Activated naive CD8-positive, alpha-beta T cell treated with anti-CD3 and anti-CD28 coated beads, Interleukin-2, amount 50 U/mL, for 16 hours (primary cell): ENCODE measurements at regions not wholly inside any gene's neighbourhood (a gene's known extent, or its start where the extent isn't known, plus 50 kb on each side); places are given as distances from the start of the nearest gene placed in this dataset.

Experiments used
- DNase-seq: peaks from one replicate; pipeline ENCODE4 v3.0.0-alpha.2; 2020; ENCODE audit warnings: low read depth, low spot score

DNA sequence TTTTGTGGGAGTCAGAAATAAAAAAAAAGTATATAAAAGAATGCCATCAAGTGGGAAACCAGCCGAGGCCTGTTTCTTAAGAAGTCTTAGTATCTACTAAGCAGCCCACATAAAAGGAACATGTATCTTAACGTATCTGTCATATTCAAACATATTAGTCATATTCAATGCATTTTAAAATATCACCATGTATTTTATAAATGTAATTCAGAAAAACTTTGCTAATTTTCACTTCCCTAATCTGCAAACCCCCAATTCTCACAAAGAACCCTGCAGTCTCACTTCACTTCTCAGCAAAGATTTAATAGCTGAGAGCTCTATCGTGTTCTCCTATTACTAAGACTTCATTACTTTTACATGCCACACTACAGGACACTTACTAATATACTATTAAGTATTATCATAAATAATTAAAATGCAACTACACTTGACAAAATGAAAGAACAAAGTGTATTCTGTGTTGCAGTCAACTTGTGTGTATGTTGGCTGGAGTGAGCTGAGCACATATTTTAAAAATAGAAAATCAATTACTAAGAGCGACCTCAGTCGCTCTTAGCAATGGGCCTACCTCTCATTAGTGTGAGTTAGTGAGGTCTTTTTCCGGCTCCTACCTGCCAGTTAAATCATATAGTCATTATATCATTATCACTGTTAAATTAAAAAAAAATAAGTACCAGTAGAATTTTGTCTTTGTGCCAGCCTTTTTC lies 484.3 kb downstream of the LMO4 start:
- no peak for DNase-seq

DNA sequence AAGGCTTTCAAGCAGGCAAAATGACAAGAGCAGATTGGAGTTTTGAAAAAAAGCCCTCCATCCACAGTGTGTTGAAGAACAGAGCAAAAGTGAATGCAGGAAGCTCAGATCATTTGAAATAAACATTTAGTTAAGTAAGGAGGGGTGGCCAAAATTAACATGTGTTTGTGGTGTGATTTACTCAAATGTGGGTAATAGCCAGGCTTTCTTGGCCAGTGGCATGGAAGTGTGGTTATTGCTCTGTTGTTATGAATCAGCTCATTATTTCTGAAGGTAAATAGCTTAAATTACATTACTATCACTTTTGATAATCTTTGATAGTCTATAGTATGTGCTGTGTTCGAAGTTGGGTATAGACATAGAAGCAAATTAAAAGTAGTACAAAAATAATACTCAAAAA lies 485.9 kb downstream of the LMO4 start:
- no peak for DNase-seq

DNA sequence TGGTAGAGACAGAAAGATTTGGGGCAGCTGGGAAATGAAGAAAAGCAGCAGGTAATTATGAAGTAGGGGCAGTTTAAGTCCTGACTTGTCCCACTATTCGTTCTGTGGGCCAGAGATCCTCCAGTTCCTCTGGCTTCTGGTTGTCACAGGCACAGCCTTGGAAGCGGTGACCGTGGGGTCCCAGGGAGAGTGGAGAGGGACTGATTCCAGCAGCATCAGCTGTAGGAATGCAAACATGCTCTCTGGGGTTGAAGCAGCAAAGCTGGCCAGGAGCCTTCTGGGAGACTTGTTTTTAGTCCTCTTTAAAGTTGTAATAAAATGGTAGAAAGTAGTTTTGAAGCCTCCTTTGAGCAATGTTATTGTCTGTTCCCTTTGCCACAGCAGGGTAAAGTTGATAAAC lies 488.0 kb downstream of the LMO4 start:
- DNase-seq, result no peak

DNA sequence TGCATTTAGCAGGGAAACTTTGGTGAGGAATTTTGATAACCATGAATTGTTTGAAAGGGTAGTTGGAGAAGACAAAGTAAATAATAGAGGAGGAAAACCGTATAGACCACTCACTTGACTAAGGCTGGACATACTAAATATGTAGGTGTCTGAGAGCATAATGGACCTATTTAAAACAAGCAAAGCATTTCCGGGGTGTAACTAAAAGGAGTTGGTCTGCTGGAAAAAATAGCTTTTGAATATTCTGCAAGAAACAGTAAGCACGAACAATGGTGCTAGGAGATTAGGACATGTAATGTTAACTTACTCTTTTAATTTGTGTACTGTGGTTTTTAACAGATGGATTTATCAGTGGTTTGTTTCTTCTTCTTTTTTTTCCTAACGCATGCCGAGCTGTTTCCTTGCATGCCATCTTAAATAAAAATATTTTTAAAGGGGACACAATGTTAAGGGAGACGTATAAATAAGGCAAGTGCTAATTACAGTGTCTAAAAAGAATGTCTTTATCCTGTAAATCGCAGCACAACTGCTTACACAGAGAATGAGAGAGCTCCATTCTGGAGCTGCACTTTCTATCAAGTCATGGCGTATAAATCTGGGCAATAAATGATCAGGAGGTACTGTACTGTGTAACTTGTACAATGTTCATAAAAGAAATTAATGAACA lies 492.1 kb downstream of the LMO4 start:
- no peak for DNase-seq

DNA sequence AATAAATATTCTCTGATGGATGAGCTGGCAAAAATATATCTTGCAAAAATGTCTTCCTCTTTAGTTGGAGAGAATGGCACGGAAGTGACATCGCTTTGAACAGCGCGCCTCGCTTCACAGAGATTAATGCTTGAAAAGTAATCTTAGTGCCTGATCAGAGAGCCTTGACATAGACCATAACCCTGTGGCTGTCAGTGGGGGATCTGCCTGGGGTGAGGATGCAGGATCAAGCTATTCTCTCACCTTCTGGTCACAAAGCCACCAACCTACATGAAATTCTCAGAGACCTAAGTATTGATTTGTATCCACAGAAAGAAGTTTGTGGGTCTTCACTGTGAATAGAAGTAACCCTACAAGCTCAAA lies 492.6 kb downstream of the LMO4 start:
- no peak for DNase-seq

DNA sequence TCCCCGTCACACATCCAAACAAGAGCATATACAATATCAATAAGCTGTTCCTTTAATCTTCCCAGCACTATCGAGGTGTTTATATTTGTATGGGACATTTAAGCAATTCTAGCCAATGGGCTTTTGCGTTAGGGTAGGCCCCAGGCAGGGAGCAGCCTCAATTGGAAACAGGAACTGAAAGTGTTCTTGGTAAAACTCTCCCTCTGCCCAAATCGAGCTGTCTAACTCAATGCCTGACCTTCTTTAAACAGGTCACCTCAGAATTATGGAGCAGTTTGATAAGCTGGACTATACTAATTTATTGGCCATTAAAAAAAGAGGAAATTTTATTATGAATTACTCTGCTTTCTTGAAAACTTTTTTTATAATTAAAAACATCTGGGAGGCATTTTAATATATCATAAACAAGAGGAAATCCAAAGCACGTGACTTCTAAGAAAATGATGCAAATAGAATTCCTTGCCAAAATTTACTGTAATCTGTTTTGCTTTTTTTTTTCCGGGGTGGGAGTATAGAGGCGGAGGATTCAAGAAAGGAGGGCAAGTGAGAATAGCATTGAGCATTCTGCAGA lies 498.1 kb downstream of the LMO4 start:
- no peak for DNase-seq

DNA sequence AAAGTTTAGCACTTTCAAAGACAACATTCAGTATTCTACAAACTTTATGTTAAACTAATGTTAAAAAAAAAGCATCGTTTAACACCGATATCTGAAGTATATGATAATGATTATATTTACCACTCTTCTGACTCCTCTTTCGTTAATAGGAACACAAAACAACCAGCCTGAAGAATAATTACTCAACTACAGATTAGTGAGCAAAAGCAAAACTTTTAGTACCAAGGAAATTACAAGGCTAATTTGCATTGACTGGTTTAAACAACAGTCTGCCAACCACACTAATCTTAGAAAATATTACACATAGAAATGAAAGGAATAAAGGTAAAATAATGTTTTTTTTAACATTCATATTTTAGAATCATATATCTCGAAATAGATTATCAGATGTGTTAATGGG lies 500.7 kb downstream of the LMO4 start:
- DNase-seq, result no peak

DNA sequence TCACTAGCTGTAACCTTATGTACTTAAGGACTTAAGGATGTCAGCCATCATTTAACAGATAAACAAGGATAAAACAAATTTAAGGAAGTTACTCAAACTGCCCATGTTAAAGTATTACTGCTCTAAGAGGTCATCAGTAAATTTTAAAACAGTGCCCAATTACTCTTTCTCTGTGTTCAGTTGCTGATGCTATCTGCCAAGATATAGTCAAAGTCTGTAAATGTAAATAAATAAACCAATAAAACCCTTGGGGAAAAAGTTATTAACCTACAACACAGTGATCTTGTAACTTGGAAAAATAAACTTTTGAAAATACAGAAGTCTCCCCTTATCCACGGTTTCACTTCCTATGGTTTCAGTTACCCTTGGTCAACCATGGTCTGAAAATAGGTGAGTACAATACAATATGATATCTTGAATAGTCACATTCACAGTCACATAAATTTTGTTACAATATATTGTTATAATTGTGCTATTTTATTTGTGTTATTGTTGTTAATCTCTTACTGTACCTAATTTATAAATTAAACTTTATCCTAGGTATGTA lies 501.8 kb downstream of the LMO4 start:
- DNase-seq, result no peak

DNA sequence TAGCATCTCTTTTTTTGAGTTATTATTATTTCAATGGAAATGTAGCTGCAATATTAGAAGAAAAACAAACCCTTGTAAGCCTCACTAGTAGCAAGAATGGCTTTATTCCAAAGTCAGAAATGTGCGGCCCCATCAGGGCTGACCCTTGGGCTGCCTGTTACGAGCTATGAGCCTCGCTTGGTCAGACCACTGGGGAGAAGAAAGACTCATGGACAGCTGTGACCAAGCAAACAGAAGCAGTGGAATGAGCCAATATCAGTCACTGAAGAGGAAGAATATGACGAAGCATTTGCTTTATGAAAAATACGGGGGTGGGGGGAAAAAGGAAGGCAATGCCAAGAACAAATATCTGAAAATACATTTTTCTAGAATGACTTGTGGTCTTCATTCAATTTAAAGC lies 504.5 kb downstream of the LMO4 start:
- DNase-seq, result no peak

DNA sequence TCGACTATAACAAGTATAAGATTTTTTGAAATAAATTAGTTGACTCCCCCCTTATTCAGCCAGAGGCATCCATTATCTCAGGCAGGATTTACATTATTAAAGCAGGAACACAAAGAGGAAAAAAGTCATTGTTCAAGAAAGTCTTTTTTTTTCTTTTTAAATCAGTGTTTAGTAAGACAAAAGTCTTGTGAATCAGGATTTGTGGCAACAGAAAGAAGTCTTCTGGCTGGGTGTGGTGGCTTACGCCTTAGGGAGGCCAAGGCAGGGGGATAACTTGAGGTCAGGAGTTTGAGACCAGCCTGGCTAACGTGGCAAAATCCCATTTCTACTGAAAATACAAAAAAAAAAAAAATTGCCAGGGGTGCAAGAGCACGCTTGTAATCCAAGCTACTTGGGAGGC lies 505.5 kb downstream of the LMO4 start:
- DNase-seq, result no peak

DNA sequence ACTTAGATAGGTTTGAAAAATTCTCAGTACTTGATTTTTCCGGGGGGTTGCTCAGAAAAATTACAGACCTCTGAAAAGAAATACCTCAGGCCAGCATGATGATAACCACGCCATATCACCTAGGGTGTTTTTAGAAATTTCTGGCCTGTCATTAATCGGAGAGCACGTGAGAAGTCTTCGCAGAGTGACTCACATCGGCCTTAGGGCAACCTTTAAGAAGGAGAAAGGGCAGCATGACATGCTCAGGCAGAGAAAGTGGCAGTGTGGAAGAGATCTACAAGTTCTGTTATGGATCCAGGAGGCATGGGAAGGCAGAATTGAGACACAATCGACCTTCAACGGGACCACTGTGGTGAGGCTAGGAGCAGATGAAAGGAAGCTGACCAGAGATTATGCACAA lies 506.3 kb downstream of the LMO4 start:
- DNase-seq, result no peak

DNA sequence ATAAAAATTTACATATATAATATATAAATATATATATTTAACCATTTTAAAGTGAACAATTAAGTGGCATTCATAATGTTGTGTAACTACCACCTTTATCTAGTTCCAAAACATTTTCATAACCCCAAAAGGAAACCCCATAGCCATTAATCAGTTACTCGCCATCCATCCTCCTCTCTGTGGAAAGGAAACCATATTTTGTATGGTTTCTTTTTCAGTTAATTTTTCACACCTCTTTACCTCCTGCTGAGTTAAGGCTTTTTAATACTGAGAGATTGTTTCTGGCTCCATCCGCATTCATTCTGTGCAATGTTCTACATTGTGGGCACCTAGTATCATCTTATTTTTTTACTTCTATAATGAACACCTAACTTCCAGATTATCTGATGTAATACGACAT lies 512.1 kb downstream of the LMO4 start:
- DNase-seq, result no peak

DNA sequence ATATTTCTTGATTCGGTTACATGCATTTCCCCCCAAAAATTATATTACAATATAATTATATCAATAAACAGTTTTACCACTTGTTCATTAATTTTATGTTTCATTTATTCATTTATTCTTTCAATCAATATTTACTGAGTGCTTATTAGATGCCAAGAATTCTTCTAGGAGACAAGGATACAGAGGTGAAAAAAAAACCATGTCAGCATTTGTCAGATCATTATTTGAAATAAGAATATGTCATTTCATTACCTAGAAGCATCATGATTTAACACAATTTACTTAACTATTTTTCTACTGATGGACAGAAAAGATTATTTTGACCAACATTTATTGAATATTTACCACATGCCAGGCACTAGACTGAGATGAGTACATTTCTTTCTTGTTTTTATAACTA lies 512.7 kb downstream of the LMO4 start:
- DNase-seq, result no peak

DNA sequence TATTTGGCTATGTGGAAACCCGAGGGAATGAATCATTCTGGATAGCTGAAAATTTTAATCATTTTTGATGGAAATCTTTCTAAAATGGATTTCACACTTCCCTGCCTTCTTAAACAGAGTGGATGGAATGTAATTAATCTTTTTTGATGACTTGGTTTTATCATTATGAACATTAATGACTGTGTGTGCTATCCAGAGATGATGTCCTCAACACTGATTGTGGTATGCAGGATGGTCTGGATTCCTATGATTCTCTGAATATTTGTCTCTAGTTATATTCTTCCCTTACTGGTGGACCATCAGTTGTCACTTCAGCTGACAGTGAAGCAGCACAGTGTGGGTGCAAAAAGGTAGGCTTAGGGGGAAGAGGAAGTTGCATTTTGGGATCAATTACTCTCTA lies 513.5 kb downstream of the LMO4 start:
- no peak for DNase-seq

DNA sequence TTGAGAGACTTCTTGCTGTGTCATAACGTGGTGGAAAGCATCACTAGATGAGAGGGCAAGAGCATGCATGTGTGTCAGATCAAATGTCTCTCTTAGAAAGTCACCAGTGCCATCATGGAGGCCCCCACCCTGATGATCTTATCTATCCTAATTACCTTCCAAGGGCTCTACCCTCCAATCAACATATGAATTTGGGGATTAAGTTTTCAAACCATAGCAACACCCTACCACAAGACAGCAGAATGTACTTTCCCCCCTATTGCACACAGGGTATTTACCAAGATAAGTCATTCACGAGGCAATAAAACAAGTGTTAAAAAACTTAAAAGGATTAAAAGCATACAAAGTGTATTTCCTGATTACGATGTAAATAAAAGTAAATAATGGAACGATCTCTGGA lies 515.6 kb downstream of the LMO4 start:
- no peak for DNase-seq

DNA sequence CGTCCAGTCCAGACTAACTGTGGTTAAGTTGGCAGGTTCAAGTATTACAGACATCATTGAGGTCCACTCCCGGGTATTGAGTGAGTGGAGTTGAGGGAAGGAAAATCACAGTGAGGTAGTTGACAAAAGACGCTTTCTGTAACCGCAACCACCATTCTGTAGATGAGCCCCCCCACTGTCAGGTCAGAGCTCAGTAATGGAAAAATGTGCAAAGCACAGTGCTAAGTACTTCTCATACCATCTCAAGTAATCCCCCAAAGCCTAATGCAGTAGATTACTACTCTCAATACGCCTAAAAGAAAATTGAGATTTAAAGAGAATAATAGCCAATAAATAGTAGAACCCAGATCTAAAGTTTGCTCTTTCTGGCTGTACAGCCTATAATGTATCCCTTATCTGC lies 522.8 kb downstream of the LMO4 start:
- DNase-seq, result no peak

DNA sequence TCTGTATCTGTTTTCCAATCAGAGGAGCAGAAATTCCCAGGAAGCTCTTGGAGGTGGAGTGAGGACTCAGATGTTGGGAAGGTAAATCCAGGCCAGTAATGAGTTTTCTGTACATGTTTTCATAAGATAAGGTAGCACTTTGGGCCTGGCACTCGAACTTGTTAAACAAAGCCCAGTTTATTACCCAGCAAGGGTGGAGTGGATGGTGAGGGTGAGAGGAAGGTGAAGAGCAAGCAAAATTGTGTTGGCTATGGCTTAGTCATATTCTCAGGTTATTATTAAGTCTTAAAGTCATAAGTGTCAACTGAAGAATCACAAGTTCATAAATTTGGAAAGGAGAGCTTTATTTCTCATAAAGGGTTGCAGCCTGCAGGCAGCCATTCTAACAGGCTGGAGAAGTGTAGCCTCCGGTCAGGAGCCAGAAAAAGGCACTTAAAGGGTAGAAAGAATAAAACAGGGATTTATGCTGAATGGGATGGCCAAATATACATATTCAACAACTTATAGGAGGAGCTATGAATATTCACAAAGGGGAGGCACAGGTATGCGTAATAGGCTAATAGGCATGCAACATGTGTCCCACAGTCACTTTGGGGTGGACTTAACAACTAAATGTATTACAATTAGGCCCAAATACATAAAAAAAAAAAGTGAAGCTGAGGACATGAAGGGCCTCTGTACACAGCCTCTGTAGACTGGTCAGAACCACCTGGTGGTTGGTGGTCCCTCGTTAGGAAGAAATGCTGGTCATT lies 523.9 kb downstream of the LMO4 start:
- DNase-seq, result no peak

DNA sequence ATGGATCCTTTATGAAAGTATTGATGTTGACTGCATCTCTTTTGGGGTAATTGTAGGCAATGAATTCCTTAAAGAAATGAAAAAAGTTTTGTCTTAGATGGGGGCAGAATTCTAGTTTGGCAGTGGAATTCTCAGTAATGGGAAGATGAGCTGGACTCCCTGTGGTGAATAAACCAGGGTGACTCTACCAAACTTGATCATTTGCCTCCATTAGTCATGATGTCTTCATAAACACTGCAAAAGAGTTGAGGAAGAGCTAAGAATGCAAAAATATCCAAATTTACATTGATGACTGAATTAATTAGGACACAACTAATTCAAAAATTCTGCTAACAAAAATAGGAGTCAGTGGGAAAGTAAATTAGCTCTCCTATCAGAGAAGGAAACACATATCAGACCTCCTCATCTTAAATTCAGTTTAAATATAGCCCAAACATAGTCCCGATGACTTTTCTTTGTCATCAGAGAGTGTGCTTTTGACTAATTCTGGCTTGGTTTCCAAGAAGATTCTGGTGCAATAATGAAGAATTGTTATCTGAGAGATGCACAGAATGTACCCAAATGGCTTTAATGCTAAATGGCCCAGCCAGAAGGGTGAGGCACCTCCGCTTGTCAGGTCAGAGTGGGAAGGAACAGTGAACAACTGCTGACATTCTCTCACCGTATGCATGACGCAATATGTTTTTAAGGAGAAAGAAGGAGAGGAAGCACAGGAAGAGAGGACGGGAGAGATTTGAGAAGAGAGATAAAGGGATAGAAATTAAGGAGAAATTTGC lies 525.1 kb downstream of the LMO4 start:
- DNase-seq, result no peak

DNA sequence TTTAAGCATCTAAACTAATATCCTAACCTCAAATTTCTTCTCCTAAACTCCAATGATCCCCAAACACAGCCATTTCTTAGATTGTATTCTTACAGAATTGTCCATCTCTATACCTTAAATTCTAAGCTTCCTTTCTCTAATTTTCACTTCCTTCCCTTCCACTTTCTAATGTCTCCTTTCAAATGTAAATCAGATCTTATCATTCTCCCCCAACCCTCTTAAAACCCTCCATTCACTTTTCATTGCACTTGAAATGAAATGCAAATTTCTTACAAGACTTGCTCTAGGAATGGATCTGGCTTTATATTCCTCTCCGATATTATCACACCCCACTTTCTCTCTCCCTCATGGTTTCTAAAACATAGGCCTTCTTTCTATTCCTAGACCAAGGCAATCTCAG lies 534.6 kb downstream of the LMO4 start:
- no peak for DNase-seq

DNA sequence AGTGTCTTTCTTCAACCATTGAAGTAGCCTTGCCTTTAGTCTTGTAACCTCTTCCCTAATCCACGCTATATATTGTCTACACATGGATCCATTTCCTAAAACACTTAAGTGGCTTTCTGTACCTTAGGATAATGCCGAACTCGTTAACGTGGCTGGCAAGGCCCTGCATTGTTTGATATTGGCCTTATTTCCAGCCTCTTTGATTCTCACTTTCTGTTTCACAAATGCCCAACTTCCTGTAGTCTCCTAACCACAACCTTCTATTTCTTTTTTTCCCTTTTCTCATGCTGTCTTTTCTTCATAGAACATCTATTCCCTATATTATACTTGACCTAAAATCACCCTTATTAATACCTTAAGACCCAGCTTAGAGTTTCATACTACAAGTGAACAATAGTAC lies 536.0 kb downstream of the LMO4 start:
- no peak for DNase-seq

DNA sequence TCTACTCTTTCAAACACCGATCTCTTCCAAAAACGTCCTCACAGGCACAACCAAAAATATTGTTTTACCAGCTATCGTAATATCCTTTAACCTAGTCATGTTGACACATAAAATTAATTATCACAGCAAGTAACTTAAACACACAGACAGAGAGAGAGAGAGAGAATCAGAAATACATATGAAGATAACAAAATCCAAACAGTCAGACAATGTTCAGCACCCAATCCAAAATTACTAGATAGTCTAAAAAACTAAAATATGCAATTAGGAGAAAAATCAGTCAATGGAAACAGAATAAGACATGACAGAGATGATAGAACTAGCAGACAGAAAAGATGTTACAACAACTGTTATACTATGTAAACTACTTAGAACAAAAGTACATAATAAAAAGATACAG lies 537.7 kb downstream of the LMO4 start:
- no peak for DNase-seq

DNA sequence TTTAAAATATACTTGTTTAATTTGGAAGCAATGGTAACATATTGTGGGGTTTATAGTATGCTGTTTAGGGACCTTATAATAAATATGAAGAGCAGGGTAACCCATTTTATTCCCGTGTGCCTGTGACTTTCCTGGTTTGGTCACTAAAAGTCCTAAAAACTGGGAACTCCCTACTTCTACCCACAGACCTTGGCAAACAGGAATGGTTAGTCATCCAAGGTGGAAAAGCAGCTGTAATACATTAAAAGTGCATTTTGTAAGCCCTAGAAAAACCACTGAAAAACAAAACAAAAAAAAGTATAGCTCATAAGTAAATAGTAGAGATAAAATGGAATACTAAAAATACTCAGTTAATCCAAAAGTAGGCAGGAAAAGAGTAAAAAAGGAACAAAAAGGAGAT lies 538.9 kb downstream of the LMO4 start:
- DNase-seq, result no peak
